Esophagus mucosa (tissue), 1 donor: ENCODE measurements at regions not wholly inside any gene's neighbourhood (a gene's known extent, or its start where the extent isn't known, plus 50 kb on each side); places are given as distances from the start of the nearest gene placed in this dataset.
"Not testable (repeated sequence)": the region's sequence is repeated elsewhere in the genome, so short reads cannot be mapped to it uniquely, and the experiment has no call there.

Source experiments
- ATAC-seq: fragments of 200-7000 bp; cut with Tn5 transposase; one replicate; pipeline ENCODE4 v1.9.1; 2020
- donor health status: DM: yes; HTN: yes; CAD: no.

DNA sequence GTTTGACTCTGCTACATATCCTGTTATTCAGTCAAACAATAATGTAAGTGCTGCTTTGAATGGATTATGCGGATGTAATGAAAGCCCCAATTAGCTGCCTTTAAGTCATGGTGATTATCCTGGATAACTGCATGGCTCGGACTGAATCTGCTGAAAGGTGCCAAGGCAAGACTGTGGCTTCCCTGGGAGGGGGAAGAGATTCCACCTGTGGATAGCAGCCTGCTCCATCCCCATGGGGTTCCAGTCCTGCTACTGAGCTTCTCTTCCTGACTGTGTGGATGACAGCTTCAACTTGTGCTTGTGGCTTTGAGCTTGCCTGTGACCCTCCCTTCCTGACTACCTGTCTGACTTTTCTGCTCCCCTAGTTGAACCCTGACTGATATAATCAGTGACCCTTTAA, 540.0 kb upstream of the GYPC start:
- ATAC-seq, result no peak

DNA sequence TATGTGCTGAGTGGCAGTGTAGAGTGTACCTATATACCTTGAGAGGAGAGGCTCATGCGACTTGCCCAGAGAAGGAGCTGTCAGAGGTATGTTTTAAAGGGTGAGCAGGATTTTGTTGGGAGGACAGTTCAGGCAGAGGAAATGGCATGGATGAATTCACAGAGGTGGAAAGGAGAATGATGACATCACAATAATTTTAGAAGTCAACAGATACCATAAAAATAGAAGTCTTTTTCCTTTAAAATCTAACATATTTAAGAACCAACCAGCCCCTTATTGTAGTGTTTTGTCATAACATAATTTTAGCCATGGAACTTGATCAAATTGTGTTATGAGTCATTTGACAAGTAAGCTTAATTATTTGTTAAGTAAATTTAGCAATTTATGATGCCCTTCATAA, 538.1 kb upstream of the GYPC start:
- ATAC-seq, result no peak

DNA sequence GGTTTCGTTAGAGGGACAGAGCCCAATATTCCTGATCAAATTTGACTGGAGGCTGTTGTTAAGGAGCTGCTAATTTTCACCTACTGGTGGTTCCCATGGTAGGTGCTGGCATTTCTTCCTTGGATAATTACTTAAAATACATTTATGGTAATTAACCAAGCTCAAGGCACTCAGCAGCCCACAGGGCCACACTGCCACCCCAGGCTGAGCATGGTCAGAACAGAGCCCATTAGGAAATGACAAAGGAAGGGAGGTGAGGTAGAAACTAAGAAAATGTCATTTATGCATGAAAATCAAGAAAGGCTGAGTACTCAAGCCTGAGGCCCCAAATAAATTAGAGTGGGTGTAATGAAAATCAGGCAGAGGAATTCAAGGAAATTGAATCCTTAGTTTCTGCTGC, 510.2 kb upstream of the GYPC start:
- ATAC-seq, result no peak

DNA sequence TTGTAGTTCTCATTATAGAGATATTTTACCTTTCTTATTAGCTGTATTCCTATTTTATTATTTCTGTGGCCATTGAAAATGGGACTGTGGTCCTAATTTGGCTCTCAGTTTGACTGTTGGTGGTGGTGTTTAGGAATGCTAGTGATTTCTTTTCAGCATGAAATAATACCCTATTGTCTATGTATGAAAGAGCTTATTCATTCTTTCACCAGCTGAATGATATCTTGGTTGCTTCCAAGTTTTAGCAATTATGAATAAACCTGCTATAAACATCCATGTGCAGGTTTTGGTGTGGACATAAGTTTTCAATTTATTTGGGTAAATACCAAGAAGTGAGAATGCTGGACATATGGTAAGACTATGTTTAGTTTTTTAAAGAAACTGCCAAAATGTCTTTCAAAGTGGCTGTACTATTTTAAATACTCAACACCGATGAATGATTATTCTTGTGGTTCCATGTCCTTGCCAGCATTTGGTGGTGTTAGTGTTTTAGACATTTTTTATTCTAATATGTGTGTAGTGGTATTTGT, 501.6 kb upstream of the GYPC start:
- ATAC-seq, result no peak

DNA sequence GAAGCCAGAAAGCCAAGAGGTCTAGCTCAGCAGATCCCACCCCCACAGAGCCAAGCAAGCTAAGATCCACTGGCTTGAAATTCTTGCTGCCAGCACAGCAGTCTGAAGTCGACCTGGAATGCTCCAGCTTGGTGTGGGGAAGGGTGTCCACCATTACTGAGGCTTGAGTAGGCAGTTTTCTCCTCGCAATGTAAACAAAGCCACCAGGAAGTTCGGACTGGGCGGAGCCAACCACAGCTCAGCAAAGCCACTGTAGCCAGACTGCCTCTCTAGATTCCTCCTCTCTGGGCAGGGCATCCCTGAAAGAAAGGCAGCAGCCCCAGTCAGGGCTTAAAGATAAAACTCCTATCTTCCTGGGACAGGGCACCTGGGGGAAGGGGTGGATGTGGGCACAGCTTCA, 495.0 kb upstream of the GYPC start:
- not testable (repeated sequence) for ATAC-seq

DNA sequence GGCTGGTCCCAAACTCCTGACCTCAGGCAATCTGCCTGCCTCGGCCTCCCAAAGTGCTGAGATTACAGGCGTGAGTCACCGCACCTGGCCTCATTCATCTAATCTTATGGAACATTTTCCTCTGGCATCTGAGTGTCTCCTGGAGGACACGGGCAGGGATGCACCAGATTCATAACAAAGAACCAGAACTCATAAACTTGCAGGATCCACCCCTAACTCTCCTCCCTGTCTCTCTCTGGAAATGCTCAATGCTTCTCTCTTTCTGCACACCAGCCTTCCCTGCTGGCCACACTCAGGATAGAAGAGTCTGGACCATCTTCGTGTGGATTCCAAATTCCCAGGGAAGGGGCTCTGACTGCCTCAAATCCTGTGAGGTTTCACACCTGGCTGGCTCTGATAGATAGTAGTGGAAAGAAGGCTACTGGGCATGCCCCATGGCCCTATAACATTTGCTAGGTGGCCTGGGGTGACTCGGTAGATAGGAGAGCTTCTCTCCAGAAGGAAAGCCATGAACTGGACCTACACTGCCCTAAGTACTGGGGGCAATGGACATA, 483.2 kb upstream of the GYPC start:
- ATAC-seq, result no peak

DNA sequence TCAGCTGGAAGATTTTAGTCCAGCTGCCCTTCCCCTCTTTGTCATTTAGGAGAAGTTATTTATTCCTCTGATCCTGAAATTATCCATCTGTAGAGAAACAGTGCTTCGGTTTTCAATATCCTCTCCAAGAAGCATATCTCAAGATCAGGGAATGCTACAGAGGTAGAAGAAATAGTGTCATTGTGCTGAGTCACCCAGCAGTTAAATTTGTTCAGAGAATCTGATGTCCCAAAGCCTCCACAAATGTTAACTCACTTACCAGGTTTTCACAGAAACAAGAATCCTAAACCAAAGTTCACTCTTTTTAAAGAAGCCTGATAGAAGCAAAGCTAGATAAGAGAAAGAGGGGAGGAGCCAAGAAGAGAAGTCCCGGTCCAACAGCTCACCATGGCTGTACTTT, 480.7 kb upstream of the GYPC start:
- no peak for ATAC-seq

DNA sequence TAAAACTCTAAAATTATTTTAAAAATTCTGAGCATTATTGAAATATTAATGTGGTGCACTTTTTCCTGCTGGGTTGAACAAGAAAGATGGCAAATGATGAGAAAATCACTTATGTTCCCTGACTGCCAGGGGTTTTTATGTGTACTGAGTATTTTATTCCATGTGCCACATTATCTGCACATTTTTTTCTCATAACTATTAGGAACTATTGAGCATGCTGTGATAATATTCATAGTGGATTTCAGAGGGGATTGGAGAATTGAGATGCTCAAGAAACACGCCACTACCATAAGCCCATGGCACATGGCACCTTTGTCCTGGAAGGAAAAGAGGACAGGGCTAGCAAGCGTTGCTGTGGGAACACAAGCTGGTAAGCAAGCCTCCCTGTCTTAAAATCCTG, 478.5 kb upstream of the GYPC start:
- no peak for ATAC-seq

DNA sequence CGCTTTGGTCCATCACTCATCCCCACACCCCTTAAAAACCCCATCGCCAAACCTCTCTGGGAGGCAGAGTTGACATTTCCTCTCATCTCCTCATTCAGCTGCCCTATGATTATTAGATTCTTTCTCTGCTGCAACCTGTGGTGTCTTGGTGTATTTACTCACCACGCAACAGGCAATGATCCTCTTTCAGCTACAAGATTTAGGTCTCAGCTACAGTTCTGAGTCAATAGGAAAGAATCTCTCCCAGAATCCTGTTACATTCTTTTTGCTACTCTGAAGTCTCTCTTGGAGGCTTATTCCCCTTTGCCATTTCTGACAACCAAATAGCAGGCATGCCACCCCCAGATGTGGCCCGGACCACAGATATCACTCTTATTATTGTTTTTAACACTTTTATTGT, 468.3 kb upstream of the GYPC start:
- no peak for ATAC-seq

DNA sequence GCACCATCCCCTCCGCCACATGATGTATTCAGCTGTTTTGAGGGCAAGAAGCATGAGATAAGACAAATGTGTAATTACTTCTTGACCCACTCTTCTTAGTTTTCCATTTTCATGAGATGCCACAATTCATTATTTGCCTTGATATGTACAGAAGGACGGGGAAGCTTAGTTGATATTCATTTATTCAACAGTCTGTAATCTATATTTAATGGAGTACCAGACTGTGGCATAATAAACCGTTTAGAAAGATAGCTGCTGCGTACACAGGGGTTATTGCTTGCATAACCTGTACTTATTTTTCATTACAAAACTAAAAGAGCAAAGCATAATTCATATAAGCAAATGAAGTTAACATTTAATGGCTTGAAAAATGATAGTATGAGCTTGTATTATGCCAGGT, 466.4 kb upstream of the GYPC start:
- no peak for ATAC-seq

DNA sequence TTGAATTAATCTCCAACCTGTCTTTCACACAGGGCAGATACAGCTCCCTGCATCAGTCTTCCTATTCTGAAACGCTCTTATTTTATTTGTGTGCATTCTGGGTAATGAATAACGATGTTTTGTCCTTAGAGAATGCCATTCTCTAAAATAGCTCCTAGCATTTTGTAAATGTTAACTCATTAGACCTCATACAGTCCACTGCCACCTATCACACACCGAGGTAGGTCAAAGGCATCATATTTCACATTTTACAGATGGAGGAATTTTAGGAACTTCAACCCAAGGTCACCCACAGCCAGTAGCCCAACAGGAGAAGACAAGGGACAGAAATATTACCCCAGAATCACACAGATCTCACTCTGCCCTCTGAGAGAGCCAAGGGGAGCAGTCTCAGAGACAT, 455.4 kb upstream of the GYPC start:
- ATAC-seq, result no peak

DNA sequence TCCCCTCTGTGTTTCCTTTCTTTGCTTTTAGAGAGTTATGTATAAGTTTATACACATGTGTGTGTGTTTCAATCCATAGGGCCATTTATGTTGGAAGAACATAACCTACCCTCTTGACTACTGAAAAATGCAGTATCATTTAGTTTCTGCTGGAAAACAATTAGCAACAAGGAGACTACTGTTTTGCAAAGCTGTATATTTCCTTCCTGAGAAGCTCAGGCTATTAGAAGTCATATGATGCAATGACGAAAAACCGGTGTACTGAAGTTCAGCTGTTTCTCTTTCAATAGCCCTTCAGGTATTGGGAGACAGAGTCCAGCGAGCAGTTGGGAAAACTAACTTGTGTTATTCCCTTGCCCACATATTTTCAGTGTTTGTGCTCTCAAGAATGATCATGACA, 447.7 kb upstream of the GYPC start:
- no peak for ATAC-seq

DNA sequence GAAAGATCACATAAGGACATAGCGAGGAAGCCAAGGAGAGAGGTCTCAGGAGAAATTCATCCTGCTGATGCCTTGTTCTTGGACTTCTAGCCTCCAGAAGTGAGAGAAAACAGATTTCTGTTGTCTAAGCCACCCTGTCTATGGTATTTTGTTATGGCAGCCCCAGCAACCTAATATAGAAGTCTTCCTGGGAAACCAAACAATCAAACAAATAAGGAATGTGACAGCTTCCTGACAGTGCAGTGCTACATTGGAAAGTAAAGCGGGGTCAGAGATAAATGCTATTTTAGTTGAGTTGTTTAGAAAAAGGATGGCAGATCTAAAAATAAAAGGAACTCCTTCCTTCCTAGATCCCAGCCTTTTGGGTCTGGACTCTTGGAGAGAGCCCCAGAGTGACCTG, 443.2 kb upstream of the GYPC start:
- no peak for ATAC-seq

DNA sequence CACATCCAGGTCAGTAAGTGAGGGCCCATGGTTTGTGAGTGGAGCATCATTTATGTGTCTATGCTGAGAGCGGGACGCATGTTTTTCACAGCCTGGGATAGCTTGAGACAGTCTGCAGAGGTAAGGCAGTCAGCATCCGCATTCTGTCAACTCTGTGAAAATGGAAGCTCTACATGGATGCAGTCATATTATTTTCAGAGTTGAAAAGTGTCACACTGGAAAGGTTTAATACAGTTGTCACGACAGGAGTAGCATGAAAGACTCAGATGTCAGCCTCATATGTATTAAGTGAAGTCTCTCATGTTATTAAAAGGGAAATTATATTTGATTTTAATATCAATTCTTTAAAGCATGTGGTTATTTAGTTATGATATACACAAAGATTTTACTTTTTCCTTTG, 436.9 kb upstream of the GYPC start:
- ATAC-seq, result no peak

DNA sequence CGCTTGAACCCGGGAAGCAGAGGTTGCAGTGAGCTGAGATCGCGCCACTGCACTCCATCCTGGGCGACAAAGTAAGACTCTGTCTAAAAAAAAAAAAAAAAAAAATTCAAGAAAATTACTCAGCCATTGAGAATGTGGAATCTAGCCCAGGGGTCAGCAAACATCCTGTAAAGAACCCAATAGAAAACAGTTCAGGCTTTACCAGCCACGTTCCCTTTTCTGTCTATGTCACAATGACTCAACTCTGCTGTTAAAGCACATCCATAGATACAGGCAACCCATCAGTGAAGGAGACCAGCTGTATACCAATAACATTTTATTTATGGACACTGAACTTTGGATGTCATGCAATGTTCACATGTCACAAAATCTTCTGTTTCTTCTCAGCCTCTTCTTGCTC, 435.6 kb upstream of the GYPC start:
- ATAC-seq, result no peak

DNA sequence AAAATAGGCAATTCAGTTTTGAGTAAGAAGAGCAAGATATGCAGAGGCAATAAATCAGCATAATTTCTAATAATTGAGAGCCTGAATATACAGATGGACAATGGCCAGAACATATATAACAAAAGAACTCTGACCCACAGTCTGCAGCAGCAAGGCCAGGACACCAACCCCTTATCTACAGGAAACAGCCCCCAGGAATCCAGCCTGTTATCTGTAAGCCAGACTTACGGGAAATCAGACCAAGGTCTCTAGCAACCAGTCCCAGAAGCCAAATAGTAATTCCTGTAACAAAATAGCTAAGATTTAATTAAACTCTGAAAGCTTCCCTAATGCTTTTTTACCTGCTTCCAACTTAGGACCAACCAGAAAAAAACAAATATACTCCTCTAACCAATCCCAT, 434.5 kb upstream of the GYPC start:
- ATAC-seq, result no peak

DNA sequence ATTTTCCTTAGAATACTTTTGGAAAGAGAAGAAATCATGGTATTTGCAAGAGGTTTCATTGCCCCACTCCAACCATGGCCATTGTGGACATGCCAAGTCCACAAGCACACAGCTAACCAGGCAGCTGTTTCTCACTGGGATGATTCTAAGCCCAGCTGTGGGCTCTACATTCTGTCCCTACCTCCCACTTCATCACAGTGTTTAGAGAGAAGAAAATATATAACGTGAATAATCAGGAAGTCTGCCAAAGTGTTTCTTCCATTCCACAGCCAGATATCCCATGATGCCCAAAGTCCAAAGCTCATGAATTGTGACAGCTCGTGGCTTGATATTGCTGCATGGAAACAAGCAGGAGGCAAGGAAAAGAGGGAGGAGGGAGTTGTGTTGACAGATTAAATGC, 433.7 kb upstream of the GYPC start:
- ATAC-seq, result no peak

DNA sequence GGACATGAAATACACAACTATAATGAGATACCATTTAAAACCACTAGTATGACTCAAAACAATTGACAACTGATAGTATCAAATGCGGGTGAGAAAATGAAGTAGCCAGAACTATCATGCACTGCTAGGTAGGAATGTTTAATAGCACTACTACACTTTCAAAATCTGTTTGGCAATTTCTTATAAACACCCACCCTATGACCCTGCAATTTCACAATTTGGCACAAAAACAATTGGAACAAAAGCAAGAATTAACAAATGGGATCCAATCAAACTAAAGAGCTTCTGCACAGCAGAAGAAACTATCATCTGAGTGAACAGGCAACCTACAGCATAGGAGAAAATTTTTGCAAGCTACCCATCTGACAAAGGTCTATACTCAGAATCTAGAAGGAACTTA, 431.2 kb upstream of the GYPC start:
- ATAC-seq, result no peak

DNA sequence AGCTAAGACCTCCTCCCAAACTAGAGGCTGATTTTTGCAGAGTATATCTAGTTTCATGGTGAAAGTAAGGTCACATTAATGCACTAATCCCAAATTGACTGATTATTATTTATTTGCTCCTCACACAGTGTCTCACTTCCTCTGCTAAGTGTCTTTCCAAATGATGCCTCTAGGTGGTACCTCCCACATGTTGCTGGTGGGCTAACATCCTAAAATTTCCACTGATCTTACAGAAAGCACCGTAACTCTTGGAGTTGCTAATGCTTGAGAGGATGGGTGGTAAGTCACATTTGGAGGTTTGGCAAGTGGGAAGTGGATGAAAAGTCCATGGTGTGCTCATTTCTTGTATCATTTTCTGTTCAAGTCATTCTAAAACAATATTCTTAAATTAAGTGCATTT, 428.7 kb upstream of the GYPC start:
- no peak for ATAC-seq

DNA sequence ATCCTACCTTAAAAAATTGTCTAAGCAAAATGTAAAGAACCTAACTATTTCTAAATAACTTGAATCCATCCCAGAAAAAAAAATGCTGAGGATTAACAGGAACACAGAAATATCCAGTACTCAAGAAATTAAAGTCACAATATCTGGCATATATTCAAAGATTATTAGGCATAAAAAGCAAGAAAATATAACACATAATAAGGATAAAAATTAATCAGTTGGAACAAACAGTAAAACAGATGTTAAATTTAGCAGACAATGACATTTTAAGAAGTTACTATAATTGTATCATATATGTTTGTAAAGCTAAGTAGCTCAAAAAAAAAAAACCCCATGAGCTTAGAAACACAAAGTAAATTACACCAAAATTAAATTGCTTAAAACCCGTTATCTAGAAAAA, 427.4 kb upstream of the GYPC start:
- ATAC-seq, result no peak

DNA sequence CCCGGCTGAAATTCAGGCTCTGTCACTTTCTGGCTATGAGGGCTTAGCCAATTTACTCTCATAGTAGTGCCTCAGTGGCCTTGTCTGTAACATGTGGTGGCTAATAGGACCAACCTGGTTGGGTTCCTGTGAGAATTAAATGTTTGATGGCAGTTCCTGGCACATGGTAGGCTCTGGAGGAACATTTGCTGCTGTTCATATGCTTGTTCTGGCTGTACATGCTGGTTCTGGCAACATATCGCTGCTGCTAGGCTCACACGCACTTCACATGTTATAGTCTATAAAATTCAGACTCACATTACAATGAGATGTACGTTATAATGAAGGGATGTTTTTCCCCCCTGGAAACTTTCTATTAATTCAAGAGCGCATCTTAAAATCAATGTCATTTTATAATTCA, 417.7 kb upstream of the GYPC start:
- no peak for ATAC-seq

DNA sequence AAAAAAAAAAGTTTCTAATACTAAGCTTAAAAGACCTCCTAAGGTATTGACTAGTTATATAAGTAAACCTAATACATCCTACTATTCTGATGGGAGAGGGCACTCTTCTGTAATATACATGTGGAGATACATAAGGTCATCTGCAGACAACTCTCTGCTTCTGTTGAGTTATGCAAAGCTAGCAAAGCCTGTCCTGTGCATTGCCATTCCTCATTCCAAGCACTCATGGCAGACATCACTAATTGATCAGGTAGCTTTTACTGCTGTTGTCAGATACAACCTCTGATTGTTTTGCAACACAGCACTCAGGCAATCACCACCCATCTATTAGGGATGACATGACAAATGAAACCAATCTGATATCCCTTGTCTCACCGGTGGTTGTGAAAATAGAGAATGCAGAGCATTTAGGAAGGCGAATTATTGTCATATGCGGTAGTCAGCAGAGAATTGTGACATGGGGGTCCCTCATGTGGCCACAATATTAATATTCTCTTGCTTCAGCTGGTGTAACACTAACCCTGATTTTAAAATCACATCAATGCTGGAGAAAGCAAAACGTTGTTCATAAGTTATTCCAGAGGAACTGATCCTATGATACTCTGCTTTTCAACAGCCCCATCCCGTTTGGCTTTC, 416.5 kb upstream of the GYPC start:
- ATAC-seq, result no peak

DNA sequence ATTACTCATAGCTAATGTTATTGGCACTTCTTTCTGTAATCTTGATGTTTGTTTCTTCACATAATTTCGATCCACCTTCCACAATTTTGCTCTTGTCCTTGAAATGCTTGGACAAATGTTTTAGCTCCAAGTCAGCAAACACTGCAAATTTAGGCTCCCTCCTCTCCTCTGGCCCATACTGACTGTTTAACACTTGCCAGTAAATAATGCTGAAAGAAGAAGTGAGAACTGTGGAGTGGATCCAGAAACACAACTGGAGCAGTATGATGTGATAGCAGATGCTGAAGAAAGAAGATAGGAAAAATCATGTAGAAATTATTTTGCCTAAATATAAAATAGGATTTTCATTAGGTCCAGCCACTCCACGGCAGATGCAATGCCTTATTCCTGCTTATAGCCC, 415.0 kb upstream of the GYPC start:
- ATAC-seq, result no peak

DNA sequence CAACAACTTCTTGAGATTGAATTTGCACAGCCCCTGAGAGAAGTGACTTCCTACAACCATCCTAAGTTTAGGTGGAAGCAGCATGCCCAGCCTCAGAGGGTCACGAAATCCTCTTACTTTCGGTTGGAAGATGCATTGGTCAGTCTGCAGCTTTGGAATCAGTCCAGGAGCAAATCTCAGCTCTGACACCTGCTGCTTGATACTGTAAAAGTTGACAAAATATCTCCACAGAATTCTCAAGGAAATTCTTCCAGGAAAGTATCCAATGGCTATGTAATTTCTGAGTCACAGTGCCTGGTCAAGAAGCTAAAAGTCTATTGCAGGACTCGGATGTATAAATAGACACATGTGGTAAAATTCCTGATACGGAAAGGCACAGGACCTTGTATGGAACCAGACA, 414.5 kb upstream of the GYPC start:
- ATAC-seq, result no peak

DNA sequence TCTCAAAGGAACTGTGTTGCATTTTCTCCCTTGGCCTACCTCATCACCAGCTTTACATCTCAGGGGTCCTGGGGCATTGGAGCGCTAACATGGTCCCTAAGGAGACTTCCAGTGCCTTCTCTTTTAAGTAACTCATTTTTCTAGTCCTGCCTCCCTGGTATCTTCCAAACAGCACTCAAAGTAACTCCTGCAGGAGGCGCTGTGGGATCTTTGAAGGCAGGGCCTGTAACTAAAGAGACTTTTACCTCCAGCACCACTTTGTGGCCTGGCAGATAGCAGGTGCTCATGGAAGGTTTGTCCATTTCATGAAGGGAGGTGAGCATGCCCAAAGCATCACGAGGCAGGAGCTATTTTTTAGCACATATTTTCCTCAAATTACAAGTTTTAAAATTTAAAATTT, 411.0 kb upstream of the GYPC start:
- ATAC-seq, result no peak
